ENCODE measurements at regions not wholly inside any gene's neighbourhood (a gene's known extent, or its start where the extent isn't known, plus 50 kb on each side); places are given as distances from the start of the nearest gene placed in this dataset.
"Not testable (repeated sequence)": the region's sequence is repeated elsewhere in the genome, so short reads cannot be mapped to it uniquely, and the experiment has no call there.

DNA sequence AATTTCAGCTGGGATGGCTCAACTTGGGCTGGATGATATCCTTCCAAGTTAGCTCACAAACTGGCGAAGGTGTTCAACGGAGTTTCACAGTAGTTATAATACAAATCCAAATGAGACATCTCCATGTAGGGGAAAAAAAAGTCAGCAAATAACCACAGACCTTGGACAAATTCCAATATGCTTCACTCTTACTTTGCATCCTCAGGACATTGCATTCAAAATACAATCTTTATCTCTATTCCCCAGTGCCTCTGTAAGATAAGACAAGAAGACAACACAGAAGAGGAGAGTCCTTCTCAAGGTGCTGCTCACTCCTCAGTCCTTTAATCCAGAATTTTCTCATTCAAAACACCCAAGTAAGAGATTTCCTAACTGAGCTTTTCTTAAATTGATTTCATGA, 1797.7 kb downstream of the MRPL39 start:
- no peak for DNase-seq

- not testable (repeated sequence) for DNase-seq
Measured at GRCh38 chr21:23806966-23807548, 1800.2 kb downstream of the MRPL39 start.

DNA sequence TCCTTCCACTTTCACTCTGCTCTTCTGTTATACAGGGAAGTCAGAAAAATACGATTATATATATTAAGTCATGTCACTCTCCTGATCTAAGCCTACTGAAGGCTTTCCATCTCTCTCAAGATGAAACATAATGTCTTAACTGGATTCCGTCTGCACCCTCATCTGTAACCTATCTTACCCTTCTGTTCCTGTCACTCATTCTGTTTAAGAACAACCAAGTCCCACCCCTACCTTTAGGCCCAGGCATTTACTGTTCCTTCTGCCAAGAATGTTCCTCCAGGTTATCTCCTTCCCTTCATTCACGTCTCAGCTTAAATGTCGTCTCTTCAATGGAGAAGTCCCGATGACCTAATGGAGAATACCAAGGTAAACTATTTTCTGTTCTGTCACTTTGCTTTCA, 1802.4 kb downstream of the MRPL39 start:
- DNase-seq: no peak

DNA sequence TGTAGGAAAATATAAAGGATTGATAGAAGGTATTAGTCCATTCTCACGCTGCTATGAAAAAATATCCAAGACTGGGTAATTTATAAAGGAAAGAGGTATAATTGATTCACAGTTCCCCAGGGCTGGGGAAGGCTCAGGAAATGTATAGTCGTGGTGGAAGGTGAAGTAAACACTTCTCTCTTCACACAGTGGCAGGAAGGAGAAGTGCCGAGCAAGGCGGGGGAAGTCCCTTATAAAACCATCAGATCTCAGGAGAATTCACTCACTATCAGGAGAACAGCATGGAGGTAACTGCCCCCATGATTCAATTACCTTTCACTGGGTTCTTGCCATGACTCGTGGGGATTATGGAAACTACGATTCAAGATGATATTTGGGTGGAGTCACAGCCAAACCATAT, 1806.0 kb downstream of the MRPL39 start:
- no peak for DNase-seq

GRCh38 chr21:23799376-23799775, 1807.9 kb downstream of the MRPL39 start:
- DNase-seq: no peak

GRCh38 chr21:23792300-23792699, 1815.0 kb downstream of the MRPL39 start:
- no peak for DNase-seq

GRCh38 chr21:23789864-23790263, 1817.4 kb downstream of the MRPL39 start:
- DNase-seq: no peak

GRCh38 chr21:23780326-23780725, 1827.0 kb downstream of the MRPL39 start:
- no peak for DNase-seq

GRCh38 chr21:23743821-23744220, 1863.5 kb downstream of the MRPL39 start:
- DNase-seq: no peak

- no peak for DNase-seq
Measured at GRCh38 chr21:23740463-23740862, 1866.8 kb downstream of the MRPL39 start.

GRCh38 chr21:23732776-23733175, 1874.5 kb downstream of the MRPL39 start:
- no peak for DNase-seq

GRCh38 chr21:23729331-23729730, 1878.0 kb downstream of the MRPL39 start:
- no peak for DNase-seq

- DNase-seq: no peak
Measured at GRCh38 chr21:23725576-23725975, 1881.7 kb downstream of the MRPL39 start.

- DNase-seq: no peak
Measured at GRCh38 chr21:23718446-23719285, 1888.6 kb downstream of the MRPL39 start.

- no peak for DNase-seq
Measured at GRCh38 chr21:23712166-23712565, 1895.1 kb downstream of the MRPL39 start.

- DNase-seq: no peak
Measured at GRCh38 chr21:23706431-23706830, 1900.8 kb downstream of the MRPL39 start.

GRCh38 chr21:23699402-23699801, 1907.9 kb downstream of the MRPL39 start:
- DNase-seq: no peak

GRCh38 chr21:23698619-23699018, 1908.7 kb downstream of the MRPL39 start:
- DNase-seq: no peak

- no peak for DNase-seq
Measured at GRCh38 chr21:23695443-23695842, 1911.8 kb downstream of the MRPL39 start.

- DNase-seq: no peak
Measured at GRCh38 chr21:23694390-23694789, 1912.9 kb downstream of the MRPL39 start.

- DNase-seq: no peak
Measured at GRCh38 chr21:23690316-23690715, 1917.0 kb downstream of the MRPL39 start.

DNA sequence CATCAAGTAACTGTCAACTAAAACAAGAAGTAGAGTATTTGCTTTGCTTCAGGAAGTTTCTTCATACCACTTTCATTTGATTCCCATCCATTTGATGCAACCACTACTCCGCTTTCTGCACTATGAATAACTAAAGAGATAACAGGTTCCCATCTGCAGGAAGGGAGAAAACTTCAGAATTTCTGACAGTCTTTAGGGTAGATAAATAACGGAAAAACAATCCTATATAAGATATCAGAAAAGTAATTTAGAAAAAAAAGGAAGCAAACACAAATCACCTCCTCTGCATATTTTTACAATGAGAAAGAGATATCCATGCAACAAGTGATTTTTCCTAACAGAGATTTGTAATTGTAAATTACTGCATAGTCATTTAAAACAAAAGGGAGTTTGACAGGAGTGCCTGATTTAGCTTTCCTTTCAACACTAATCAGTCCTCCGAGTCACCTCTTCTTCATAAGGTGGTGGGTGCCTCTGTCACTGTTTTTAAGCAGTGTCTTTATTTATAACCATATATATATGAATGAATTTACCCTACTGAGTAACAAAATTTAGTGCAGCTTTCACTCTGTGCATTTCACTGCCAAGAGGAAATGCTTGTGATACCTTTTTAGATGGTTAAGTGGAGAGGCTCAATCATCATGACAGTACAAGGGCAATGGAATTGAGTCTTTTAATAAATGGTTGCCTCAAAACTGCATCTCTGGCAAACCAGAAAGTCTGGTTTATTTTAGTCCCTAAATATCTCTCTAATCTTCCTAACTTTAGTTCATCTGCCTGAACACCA, 1920.4 kb downstream of the MRPL39 start:
- no peak for DNase-seq

DNA sequence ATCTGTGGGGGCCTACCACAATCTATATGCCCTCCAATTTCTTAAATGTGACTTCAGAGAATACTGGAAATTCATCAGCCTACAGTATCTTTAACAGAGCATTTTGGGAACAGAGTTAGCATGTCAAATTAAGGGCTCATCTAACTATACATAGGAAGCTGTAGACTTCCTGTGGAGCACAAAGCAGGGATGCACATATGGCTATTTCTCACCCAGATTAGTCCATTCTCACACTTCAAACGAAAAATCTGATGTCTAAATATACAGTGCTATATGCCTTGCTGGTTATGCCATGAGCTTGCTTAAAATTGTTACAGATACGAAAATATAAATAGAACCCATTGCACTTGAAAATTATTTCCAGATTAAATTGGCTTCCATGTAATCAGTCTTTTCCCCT, 1922.8 kb downstream of the MRPL39 start:
- DNase-seq: no peak

GRCh38 chr21:23664193-23664694, 1943.0 kb downstream of the MRPL39 start:
- DNase-seq: no peak

All from 8988T (cell line).